ENCODE measurements at regions not wholly inside any gene's neighbourhood (a gene's known extent, or its start where the extent isn't known, plus 50 kb on each side); places are given as distances from the start of the nearest gene placed in this dataset.
A peak's percentile ranks its signal among the peaks of the same experiment; 100 is the strongest.
"Not testable (repeated sequence)": the region's sequence is repeated elsewhere in the genome, so short reads cannot be mapped to it uniquely, and the experiment has no call there.

GRCh38 chr6:19892260-19892659 lies 55.1 kb downstream of the ID4 start:
- no peak for DNase-seq (ENCODE audit: low spot score)

GRCh38 chr6:19895866-19896692 lies 58.9 kb downstream of the ID4 start:
- DNase-seq (ENCODE audit: low spot score) = no peak

- DNase-seq (ENCODE audit: low spot score) = no peak
These were observed 59.5 kb downstream of the ID4 start for GRCh38 chr6:19896693-19897010.

DNA sequence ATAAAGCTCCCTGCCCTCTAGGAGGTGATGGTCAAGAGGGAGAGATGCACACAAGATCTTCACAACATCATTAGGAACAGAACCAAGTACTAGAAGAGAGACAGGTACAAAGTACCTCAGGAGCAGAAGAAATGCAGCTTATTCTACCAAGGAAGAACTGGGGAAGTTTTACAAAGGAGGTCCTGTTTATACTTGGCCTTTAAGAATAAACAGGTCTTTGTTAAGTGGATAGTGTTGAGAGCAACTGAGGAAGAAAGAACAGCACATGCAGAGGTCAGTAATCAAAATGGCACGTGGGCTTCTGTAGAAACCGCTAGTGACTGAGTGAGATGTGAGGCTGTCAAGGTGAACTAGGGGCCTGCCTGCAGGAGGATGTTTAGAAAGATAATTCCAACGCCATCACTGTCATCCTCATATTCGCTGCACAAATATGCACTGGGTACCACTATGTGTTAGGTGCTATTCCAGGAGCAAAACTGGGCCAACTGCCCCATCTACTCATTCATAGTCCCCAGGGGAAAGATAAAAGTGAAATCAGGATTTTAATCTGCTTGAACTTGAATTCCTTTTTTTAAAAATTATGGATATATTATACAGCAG lies 61.1 kb downstream of the ID4 start:
- no peak for DNase-seq (ENCODE audit: low spot score)

DNA sequence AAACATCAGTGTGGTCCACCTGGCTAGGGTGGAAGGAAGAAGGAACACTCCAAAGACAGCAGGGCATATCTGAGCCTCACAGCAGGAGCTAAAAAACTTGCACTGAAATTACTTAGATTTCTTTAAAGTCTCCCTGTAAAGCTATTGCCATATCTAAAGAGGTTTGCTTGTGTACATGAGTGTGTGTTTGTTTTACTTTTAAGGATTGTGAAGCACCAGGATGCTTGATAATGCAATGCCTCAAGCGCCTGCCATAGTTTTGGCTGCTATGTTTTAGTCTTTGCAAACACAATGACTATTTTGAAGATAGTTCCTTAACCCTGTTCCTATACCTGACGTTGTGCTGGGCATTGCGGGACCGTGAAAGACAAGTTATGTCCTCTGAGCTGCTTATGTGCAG lies 65.0 kb downstream of the ID4 start:
- DNase-seq (ENCODE audit: low spot score) = no peak

GRCh38 chr6:19904408-19904807 lies 67.2 kb downstream of the ID4 start:
- DNase-seq (ENCODE audit: low spot score) = not testable (repeated sequence)

DNA sequence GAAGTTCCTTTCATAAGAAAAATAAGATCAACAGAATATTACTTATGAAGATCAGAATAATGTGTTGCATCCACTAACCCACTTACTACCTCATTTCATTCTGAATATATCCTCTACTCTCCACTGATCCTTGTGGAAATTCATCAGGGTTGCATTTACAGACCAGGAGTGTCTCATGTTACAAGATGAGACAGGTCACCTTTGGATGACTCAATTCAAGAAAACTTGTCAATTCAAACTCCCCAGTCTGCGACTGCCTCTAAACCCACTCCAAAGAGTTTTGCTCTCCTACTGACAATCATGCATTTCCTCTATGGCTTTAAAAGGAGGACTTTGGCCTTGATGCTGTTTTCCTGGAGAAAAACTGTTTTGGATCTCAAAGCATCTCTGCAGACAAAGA lies 68.4 kb downstream of the ID4 start:
- DNase-seq (ENCODE audit: low spot score) = no peak

- DNase-seq (ENCODE audit: low spot score) = peak; percentile 30
These were observed 69.0 kb downstream of the ID4 start for GRCh38 chr6:19906171-19906570.

GRCh38 chr6:19911223-19911622 lies 74.1 kb downstream of the ID4 start:
- DNase-seq (ENCODE audit: low spot score) = no peak

DNA sequence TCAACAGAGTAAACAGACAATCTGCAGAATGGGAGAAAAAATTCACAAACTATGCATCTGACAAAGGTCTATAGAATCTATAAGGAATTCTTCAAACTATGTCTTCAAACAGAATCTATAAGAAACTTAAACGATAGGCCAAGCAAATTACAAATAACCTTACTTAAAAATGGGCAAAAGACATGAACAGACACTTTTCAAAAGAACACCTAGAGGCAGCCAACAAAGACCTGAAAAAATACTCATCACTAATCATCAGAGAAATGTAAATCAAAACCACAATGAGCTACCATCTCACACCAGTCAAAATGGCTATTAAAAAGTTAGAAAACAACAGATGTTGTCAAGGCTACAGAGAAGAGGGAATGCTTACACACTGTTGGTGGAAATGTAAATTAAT lies 81.3 kb downstream of the ID4 start:
- DNase-seq (ENCODE audit: low spot score) = no peak

DNA sequence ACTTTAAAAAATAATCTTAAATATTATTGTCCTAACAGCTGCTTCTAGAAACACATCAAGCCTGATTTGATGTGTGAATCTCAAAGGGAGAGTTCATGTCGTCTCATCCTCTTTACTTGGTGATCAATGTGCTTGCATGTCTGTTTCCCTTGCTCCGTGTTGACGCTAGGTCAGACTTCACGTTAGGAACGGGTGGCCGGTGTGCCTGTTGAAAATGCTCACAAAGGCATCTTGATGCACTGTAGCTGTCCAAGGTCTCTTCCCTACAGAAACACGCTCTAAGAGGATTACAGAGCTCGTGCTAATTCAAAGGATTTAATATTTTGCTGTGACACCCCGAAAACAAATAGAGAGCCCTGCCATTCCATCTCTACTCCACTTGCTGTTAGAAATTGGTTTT lies 84.6 kb downstream of the ID4 start:
- DNase-seq (ENCODE audit: low spot score) = no peak

GRCh38 chr6:19925533-19925932 lies 88.4 kb downstream of the ID4 start:
- no peak for DNase-seq (ENCODE audit: low spot score)

DNA sequence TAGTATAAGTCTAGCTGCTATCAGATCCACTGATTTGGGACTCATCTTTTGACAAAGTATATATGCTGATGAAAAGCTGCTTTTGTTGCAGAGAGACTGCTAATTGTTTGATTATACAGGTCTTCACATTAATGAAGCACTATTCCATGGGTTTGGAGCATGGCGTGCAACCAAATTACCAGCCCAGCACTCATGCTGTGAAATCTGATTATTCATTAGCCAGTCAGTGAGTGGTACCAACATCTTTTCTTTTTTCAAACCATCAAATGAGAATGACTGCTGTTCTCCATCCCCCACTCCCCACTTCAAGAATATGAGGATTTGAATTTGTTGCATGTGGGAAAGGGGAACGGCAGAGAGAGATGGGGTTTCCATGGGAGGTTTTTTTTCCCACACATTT lies 91.3 kb downstream of the ID4 start:
- no peak for DNase-seq (ENCODE audit: low spot score)

DNA sequence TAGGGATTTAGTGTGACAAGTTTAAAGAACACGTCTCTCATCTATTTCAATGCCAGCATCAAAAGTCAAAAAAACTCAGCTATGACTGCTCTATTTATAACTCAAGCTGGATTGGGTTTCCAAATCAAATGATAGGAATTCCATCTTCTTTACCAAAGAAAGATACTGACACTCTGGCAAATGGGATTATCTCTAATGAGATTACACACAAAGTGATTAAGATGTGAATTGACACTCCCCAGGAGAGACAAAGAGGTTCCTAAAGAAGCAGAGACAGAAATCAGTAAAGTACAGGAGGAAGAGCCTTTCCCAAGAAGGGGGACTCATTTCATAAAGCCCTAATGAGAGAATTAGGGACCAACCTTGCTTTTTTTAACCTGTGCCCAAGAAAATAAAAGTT lies 92.1 kb downstream of the ID4 start:
- DNase-seq (ENCODE audit: low spot score) = no peak

DNA sequence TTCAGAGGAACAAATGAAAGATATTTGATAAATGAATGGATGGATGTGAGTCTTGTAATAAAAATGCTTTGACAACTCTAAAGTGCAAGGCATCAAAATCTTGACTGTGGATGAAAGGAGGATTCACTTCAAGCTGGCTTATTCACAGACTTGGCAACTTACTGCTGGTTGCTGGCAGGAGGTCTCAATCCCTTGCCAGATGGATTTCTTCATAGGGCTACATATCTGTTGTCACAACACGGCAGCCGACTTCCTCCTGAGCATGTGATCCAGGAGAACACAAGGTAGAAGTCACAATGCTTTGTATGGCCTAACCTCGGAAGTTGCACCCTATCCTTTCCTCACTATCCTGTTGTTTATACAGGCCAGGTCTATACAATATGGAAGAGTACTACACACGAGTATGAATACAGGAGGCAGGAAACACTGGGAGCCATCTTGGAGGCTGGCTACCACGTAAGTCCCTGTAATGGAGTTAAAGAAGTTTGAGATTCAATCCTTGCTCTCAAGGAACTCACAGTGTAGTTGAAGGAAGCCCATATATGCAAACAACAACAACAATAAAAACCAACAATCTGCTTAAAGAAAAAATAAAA lies 97.9 kb downstream of the ID4 start:
- DNase-seq (ENCODE audit: low spot score) = no peak

DNA sequence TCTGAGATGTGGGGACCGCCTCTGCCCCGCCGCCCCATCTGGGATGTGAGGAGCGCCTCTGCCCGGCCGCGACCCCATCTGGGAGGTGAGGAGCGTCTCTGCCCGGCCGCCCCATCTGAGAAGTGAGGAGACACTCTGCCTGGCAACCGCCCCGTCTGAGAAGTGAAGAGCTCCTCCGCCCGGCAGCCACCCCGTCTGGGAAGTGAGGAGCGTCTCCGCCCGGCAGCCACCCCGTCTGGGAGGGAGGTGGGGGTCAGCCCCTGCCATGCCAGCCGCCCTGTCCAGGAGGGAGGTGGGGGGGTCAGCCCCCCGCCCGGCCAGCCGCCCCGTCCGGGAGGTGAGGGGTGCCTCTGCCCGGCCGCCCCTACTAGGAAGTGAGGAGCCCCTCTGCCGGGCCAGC lies 102.2 kb downstream of the ID4 start:
- DNase-seq (ENCODE audit: low spot score) = not testable (repeated sequence)

- not testable (repeated sequence) for DNase-seq (ENCODE audit: low spot score)
These were observed 102.8 kb downstream of the ID4 start for GRCh38 chr6:19939926-19940325.

DNA sequence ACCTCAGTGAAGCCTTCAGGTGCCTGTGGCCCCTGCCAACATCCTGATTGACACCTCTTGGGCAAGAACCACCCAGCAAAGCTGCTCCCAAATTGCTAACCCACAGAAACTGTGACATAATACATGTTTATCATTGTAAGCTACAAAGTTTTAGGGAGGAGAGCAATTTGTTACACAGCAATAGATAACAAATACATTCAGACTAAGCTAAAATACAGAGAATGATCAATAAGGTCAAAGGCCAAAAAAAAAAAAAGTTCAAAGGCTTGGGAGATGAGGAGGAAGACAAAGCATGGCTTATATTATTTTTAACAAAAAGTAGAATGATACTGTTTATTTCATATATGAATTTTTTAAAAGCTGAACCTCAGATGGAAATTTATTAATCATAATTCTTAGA lies 105.9 kb downstream of the ID4 start:
- DNase-seq (ENCODE audit: low spot score) = no peak

DNA sequence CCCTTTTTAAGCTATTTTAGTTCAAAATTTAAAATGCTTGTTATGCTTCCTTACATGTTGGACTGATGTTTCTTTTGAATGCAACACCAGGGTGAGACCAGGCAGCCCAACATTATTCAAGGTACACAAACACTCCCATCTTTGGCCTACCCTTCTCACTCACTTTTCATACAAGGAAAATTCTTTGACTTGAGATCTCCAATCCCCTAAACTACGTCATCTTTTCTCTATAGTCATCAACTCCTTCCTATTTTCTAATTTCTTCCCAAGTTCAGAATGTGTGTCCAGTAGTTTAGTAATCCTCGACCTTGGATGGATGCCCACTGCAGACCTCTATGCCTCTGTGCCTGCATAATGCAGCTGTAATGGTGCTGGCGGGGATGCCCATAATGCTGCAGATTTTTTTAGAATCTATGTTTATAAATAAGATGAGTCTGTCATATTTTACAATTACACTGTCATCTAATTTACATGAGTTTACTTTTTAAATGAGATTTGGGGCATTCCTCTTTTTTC lies 108.7 kb downstream of the ID4 start:
- no peak for DNase-seq (ENCODE audit: low spot score)

DNA sequence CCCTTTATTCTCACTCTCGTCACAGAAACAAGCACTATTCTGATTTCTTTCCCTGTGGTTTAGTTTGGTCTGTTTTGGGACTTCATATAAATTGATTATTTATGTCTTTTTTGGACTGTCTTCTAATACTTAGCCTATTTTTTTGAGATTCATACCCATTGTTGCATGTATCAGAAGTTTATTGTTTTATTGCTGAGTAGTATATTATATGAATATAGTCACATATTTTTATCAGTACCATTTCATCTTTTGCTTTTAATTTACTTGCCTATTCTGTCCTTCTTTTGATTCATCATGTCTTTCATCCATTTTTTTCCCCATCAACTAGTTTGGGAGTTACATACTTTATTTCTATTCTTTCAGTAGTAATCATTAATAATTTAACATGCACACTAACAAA lies 112.0 kb downstream of the ID4 start:
- DNase-seq (ENCODE audit: low spot score) = no peak

DNA sequence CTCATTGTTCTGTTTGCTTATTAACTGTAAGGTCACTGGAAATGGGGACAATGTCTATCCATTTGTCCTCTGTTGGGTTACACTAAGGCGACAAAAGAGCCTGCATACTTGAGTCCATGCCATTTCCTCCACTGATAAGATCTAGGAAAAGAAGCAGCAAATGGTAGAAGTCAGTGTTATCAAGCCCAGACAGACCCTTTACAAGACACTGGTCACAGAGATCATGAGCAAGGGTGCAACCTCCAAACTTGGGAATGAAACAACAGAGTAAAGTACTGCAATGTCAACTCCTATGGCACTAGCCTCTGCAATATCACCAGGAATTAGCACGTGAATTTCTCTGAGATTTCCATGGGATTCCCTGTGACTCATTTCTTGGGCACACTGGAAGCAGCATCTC lies 126.9 kb downstream of the ID4 start:
- no peak for DNase-seq (ENCODE audit: low spot score)

GRCh38 chr6:19968201-19968600 lies 131.0 kb downstream of the ID4 start:
- no peak for DNase-seq (ENCODE audit: low spot score)

GRCh38 chr6:19972221-19972620 lies 135.1 kb downstream of the ID4 start:
- DNase-seq (ENCODE audit: low spot score) = no peak

Data from AG20443 (cell line).